Prostate gland (tissue), 2 donors: ENCODE measurements at regions not wholly inside any gene's neighbourhood (a gene's known extent, or its start where the extent isn't known, plus 50 kb on each side); places are given as distances from the start of the nearest gene placed in this dataset.

Source experiments
- DNase-seq: peaks from one replicate; pipeline ENCODE4 v3.0.0-alpha.2; 2019; ENCODE audit warnings: low spot score
- H3K27ac ChIP-seq, 2 donors: fragments of 200-600 bp; sonication (generic); 2 replicates each; pipeline ENCODE4 v1.5.1; 2017 to 2019
- H3K27me3 ChIP-seq: fragments of 200-600 bp; sonication (generic); replicated peaks from 2 replicates; pipeline ENCODE4 v1.5.1; 2019; ENCODE audit not compliant: insufficient read depth
- H3K36me3 ChIP-seq, 2 donors: fragments of 200-600 bp; sonication (generic); 1 replicate in 1 of 2; 2 replicates in 1 of 2; pipeline versions ENCODE4 v1.5.1 to v1.8.1; 2017 to 2019
- H3K4me1 ChIP-seq: fragments of 200-600 bp; sonication (generic); replicated peaks from 2 replicates; pipeline ENCODE4 v1.5.1; 2019
- H3K4me3 ChIP-seq, 2 donors: fragments of 200-600 bp; sonication (generic); 2 replicates each; pipeline ENCODE4 v1.5.1; 2017 to 2019
- H3K9me3 ChIP-seq: fragments of 200-600 bp; sonication (generic); 2 replicates; pipeline ENCODE4 v1.5.1; 2017
- POLR2A ChIP-seq: fragments of 450-650 bp; IDR thresholded peaks from one replicate; pipeline ENCODE4 v1.6.1; 2016; ENCODE audit warnings: antibody characterized with exemption, mild to moderate bottlenecking
- POLR2AphosphoS5 ChIP-seq: sonication (generic); formaldehyde crosslinking; IDR thresholded peaks from one replicate; pipeline ENCODE4 v1.6.1; 2017; ENCODE audit warnings: antibody characterized with exemption
- WGBS: methylation state at CpG from one replicate; pipeline ENCODE4 v1.1.5; 2018; 5-methylcytosine and 5-hydroxymethylcytosine counted together
- intact Hi-C: fragments of 100-400 bp; cut with DNase I; formaldehyde crosslinking; loops from one replicate; pipeline ENCODE4 v1.14.2; 2022
- TF ChIP-seq, protein P1 (sequence below), 4 experiments: fragments of 200-600 bp in 2 of 4; fragments of 450-650 bp in 2 of 4; sonication (generic) in 2 of 4; IDR thresholded peaks; 1 replicate in 3 of 4; 2 replicates in 1 of 4; pipeline ENCODE4 v1.5.1; 2016 to 2019; ENCODE audit warnings: antibody characterized with exemption in 4 of 4, mild to moderate bottlenecking in 2 of 4, moderate library complexity in 2 of 4

DNA sequence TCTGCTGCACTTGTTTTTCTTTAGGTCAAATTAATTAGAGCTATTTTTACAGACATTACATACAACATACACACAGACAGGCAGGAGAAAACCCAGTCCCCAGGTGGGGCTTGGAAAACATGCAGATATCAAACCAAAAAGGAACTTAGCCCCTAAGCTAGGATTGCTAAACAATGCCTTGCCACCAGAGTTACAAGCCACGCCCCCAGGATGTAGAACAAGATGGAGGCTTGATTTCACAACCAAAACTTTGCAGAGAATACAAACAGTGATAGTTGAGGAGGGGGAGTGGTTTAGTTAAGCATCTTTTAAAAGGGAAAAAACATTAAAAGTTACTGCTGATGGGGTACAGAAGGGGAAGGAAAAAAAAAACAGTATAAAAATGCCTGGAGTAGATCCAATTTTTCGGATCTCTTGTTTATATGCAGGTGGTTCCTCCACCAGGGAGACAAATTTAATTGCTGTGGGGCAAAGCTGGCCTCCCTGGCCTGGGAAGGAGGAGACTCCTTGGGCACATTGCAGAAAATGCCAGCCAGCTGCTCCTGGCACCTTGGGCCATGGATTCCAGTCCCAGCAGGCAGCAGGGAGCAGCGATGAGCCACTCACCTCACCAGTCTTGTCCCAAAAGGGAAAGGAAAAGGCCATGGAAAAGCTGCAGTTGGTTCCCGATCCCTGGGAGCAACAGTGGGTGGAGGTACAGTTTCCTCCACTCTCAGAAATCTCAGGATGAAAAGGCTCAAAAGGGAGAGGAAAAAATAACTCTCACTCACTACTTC is 348.4 kb upstream of the REG3G start:
- intact Hi-C loops = no loop called here
- H3K27me3 ChIP-seq = no peaks in the 10 kb centered on the region
- DNase-seq = no peak
- TF ChIP-seq POLR2AphosphoS5 (no peak), POLR2A (no peak)
- TF ChIP-seq, protein P1, sequence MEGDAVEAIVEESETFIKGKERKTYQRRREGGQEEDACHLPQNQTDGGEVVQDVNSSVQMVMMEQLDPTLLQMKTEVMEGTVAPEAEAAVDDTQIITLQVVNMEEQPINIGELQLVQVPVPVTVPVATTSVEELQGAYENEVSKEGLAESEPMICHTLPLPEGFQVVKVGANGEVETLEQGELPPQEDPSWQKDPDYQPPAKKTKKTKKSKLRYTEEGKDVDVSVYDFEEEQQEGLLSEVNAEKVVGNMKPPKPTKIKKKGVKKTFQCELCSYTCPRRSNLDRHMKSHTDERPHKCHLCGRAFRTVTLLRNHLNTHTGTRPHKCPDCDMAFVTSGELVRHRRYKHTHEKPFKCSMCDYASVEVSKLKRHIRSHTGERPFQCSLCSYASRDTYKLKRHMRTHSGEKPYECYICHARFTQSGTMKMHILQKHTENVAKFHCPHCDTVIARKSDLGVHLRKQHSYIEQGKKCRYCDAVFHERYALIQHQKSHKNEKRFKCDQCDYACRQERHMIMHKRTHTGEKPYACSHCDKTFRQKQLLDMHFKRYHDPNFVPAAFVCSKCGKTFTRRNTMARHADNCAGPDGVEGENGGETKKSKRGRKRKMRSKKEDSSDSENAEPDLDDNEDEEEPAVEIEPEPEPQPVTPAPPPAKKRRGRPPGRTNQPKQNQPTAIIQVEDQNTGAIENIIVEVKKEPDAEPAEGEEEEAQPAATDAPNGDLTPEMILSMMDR (IDR thresholded peaks at IDR 0.05) = no peak
- H3K4me1 ChIP-seq = no peaks in the 10 kb centered on the region
- no peaks in the 10 kb centered on the region for H3K36me3 ChIP-seq
- no peak overlapping the region for H3K27ac ChIP-seq
- 60% methylated on average over 4 of the region's 4 CpGs for WGBS
- H3K9me3 ChIP-seq = no peaks in the 10 kb centered on the region
- H3K4me3 ChIP-seq = no peak overlapping the region

- H3K4me1 ChIP-seq = no peaks in the 10 kb centered on the region
Measured at GRCh38 chr2:78677774-78678173, 347.7 kb upstream of the REG3G start.

GRCh38 chr2:78681386-78681785 is 344.1 kb upstream of the REG3G start:
- no peaks in the 10 kb centered on the region for H3K4me1 ChIP-seq
- H3K27ac ChIP-seq = no peak overlapping the region
- no peak overlapping the region for H3K4me3 ChIP-seq
- H3K36me3 ChIP-seq = no peaks in the 10 kb centered on the region
- intact Hi-C loops = no loop called here
- WGBS = 88% methylated on average over 4 of the region's 4 CpGs
- H3K27me3 ChIP-seq = no peaks in the 10 kb centered on the region
- no peak for DNase-seq
- no peaks in the 10 kb centered on the region for H3K9me3 ChIP-seq
- TF ChIP-seq POLR2AphosphoS5 = no peak
- TF ChIP-seq POLR2A = no peak
- TF ChIP-seq, protein P1 (IDR thresholded peaks at IDR 0.05) = no peak

More at GRCh38 chr2:78677774-78678173, 347.7 kb upstream of the REG3G start:
- intact Hi-C loops = no loop called here
- no peak for TF ChIP-seq POLR2A
- TF ChIP-seq POLR2AphosphoS5 = no peak
- TF ChIP-seq, protein P1 (IDR thresholded peaks at IDR 0.05) = no peak
- Histone ChIP-seq H3K9me3 (no peaks in the 10 kb centered on the region), H3K27ac (no peak overlapping the region), H3K36me3 (no peaks in the 10 kb centered on the region), H3K27me3 (no peaks in the 10 kb centered on the region), H3K4me3 (no peak overlapping the region)
- DNase-seq = no peak
- 77% methylated on average over 7 of the region's 7 CpGs for WGBS

DNA sequence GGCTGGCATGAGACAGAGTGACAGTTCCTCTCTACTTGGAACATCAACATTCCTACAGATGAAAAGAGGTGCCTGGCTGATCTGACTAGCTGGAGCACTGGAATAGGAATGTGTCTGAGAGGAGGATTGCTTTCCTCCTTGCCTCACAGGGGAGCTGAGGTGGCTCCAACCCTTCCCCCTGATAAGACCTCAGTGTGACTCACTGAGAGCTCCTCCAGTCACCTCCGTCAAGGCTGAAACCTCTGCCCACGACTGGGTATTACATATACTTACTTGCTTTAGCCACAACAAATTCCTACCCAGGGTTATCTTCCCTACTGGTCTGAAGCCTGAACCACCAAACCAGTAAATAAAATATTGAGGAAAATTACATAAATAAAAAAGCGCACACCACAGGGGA is 342.7 kb upstream of the REG3G start:
- Histone ChIP-seq H3K27ac (no peak overlapping the region), H3K36me3 (no peaks in the 10 kb centered on the region), H3K27me3 (no peaks in the 10 kb centered on the region), H3K9me3 (no peaks in the 10 kb centered on the region), H3K4me1 (no peaks in the 10 kb centered on the region), H3K4me3 (no peak overlapping the region)
- intact Hi-C loops = no loop called here
- TF ChIP-seq POLR2A (no peak), POLR2AphosphoS5 (no peak)
- TF ChIP-seq, protein P1 (IDR thresholded peaks at IDR 0.05) = no peak
- WGBS = 92% methylated on average over 3 of the region's 3 CpGs
- no peak for DNase-seq

GRCh38 chr2:78686625-78687153 is 338.8 kb upstream of the REG3G start:
- intact Hi-C loops = no loop called here
- Histone ChIP-seq H3K9me3 (no peaks in the 10 kb centered on the region), H3K4me1 (no peaks in the 10 kb centered on the region), H3K27ac (no peak overlapping the region), H3K36me3 (no peaks in the 10 kb centered on the region), H3K4me3 (no peak overlapping the region), H3K27me3 (no peaks in the 10 kb centered on the region)
- no peak for TF ChIP-seq POLR2AphosphoS5
- TF ChIP-seq POLR2A = no peak
- TF ChIP-seq, protein P1 (IDR thresholded peaks at IDR 0.05) = no peak
- 23% methylated on average over 3 of the region's 3 CpGs for WGBS
- DNase-seq = no peak
